HEK293 (cell line): ENCODE measurements at regions not wholly inside any gene's neighbourhood (a gene's known extent, or its start where the extent isn't known, plus 50 kb on each side); places are given as distances from the start of the nearest gene placed in this dataset.

Source experiments
- CTCF ChIA-PET: fragments of 350-600 bp; formaldehyde crosslinking; extraction: SDS; loops from one replicate; lab custom pipeline; 2021; ENCODE audit warnings: antibody characterized with exemption; lab: Yijun Ruan, JAX
- POLR2A ChIA-PET: fragments of 300-600 bp; formaldehyde crosslinking; extraction: SDS; loops from one replicate; lab custom pipeline; 2020; ENCODE audit warnings: antibody characterized with exemption, inconsistent platforms; lab: Yijun Ruan, JAX
- H3K27ac ChIP-seq: fragments of 200-500 bp; sonication (Bioruptor generic); 2 replicates; pipeline ENCODE4 v1.5.1; 2014; ENCODE audit warnings: low read depth, low read length, control low read depth, inconsistent platforms; ENCODE audit errors: extremely low read depth
- H3K36me3 ChIP-seq, 2 experiments: fragments of 200-500 bp in 1 of 2; sonication (Bioruptor generic) in 1 of 2; 1 replicate in 1 of 2; 2 replicates in 1 of 2; pipeline ENCODE4 v1.5.1; 2014 to 2017; ENCODE audit warnings: inconsistent platforms in 2 of 2, low read length in 2 of 2; ENCODE audit not compliant: control insufficient read depth in 2 of 2, insufficient read depth in 1 of 2
- H3K4me1 ChIP-seq: fragments of 200-500 bp; sonication (Bioruptor generic); 2 replicates; pipeline ENCODE4 v1.5.1; 2014; ENCODE audit warnings: mild to moderate bottlenecking, low read length, inconsistent platforms; ENCODE audit not compliant: control insufficient read depth, insufficient read depth
- H3K4me3 ChIP-seq: 2 replicates; pipeline ENCODE4 v1.5.1; 2011; ENCODE audit warnings: low read depth, mild to moderate bottlenecking, control low read depth, low read length, moderate library complexity
- H3K9me3 ChIP-seq: fragments of 200-500 bp; sonication (Bioruptor generic); 2 replicates; pipeline ENCODE4 v1.5.1; 2014; ENCODE audit warnings: low read depth, low read length, inconsistent platforms; ENCODE audit not compliant: control insufficient read depth, insufficient read depth
- CTCF ChIP-seq: fragments of 450-650 bp; formaldehyde crosslinking; IDR thresholded peaks from 2 replicates; pipeline ENCODE4 v1.5.1; 2016; ENCODE audit warnings: missing biosample characterization, missing genetic modification characterization
- FEZF1 ChIP-seq: fragments of 450-650 bp; formaldehyde crosslinking; IDR thresholded peaks from 2 replicates; pipeline ENCODE4 v1.5.1; 2016; ENCODE audit warnings: missing biosample characterization, missing genetic modification characterization
- HOXC10 ChIP-seq: sonication (generic); formaldehyde crosslinking; IDR thresholded peaks from 2 replicates; pipeline ENCODE4 v1.8.1; 2023; ENCODE audit warnings: mild to moderate bottlenecking, missing genetic modification reagents
- KLF16 ChIP-seq: fragments of 450-650 bp; formaldehyde crosslinking; IDR thresholded peaks from 2 replicates; pipeline ENCODE4 v1.5.1; 2017; ENCODE audit warnings: missing biosample characterization, missing genetic modification characterization
- KLF8 ChIP-seq: fragments of 450-650 bp; formaldehyde crosslinking; IDR thresholded peaks from 2 replicates; pipeline ENCODE4 v1.5.1; 2016; ENCODE audit warnings: missing biosample characterization, missing genetic modification characterization
- SP2 ChIP-seq: fragments of 450-650 bp; formaldehyde crosslinking; IDR thresholded peaks from 2 replicates; pipeline ENCODE4 v1.5.1; 2016; ENCODE audit warnings: missing biosample characterization, missing genetic modification characterization
- ZBTB11 ChIP-seq: fragments of 450-650 bp; formaldehyde crosslinking; conservative IDR thresholded peaks from 2 replicates; pipeline ENCODE4 v1.5.1; 2016; ENCODE audit warnings: low read depth, missing biosample characterization, missing genetic modification characterization
- ZBTB17 ChIP-seq: fragments of 450-650 bp; formaldehyde crosslinking; IDR thresholded peaks from 2 replicates; pipeline ENCODE4 v1.5.1; 2016; ENCODE audit warnings: missing biosample characterization, missing genetic modification characterization
- ZNF114 ChIP-seq: fragments of 450-650 bp; formaldehyde crosslinking; IDR thresholded peaks from 2 replicates; pipeline ENCODE4 v1.5.0; 2017; ENCODE audit warnings: missing biosample characterization, missing genetic modification characterization
- ZNF121 ChIP-seq: fragments of 450-650 bp; formaldehyde crosslinking; IDR thresholded peaks from 2 replicates; pipeline ENCODE4 v1.5.1; 2016; ENCODE audit warnings: missing biosample characterization, missing genetic modification characterization
- ZNF140 ChIP-seq: fragments of 450-650 bp; formaldehyde crosslinking; IDR thresholded peaks from 2 replicates; pipeline ENCODE4 v1.5.1; 2016; ENCODE audit warnings: missing biosample characterization, missing genetic modification characterization
- ZNF169 ChIP-seq: fragments of 450-650 bp; formaldehyde crosslinking; IDR thresholded peaks from 2 replicates; pipeline ENCODE4 v1.5.1; 2016; ENCODE audit warnings: missing biosample characterization, missing genetic modification characterization
- ZNF175 ChIP-seq: fragments of 450-650 bp; formaldehyde crosslinking; IDR thresholded peaks from 2 replicates; pipeline ENCODE4 v1.5.1; 2016; ENCODE audit warnings: missing biosample characterization, missing genetic modification characterization
- ZNF214 ChIP-seq: fragments of 450-650 bp; formaldehyde crosslinking; IDR thresholded peaks from 2 replicates; pipeline ENCODE4 v1.5.1; 2017; ENCODE audit warnings: missing biosample characterization, mild to moderate bottlenecking, missing genetic modification characterization, borderline replicate concordance
- ZNF677 ChIP-seq: fragments of 450-650 bp; IDR thresholded peaks from 2 replicates; pipeline ENCODE4 v1.5.0; 2018; ENCODE audit warnings: missing biosample characterization, mild to moderate bottlenecking, missing genetic modification characterization, moderate library complexity
- ZNF792 ChIP-seq: fragments of 450-650 bp; formaldehyde crosslinking; IDR thresholded peaks from 2 replicates; pipeline ENCODE4 v1.5.1; 2016; ENCODE audit warnings: missing biosample characterization, missing genetic modification characterization
- TF ChIP-seq, protein P1 (sequence below): fragments of 450-650 bp; formaldehyde crosslinking; IDR thresholded peaks from 2 replicates; pipeline ENCODE4 v1.5.1; 2016; ENCODE audit warnings: missing biosample characterization, missing genetic modification characterization
- TF ChIP-seq, protein P2 (sequence below): fragments of 450-650 bp; formaldehyde crosslinking; IDR thresholded peaks from 2 replicates; pipeline ENCODE4 v1.5.1; 2016; ENCODE audit warnings: missing biosample characterization, missing genetic modification characterization, borderline replicate concordance
- TF ChIP-seq, protein P3 (sequence below): fragments of 450-650 bp; formaldehyde crosslinking; IDR thresholded peaks from 2 replicates; pipeline ENCODE4 v1.5.1; 2016; ENCODE audit warnings: missing biosample characterization, missing genetic modification characterization

GRCh38 chr4:121239951-121240350, 75.8 kb upstream of the TNIP3 start (continued):
- no peak for TF ChIP-seq CTCF (tag by site-specific recombination)

DNA sequence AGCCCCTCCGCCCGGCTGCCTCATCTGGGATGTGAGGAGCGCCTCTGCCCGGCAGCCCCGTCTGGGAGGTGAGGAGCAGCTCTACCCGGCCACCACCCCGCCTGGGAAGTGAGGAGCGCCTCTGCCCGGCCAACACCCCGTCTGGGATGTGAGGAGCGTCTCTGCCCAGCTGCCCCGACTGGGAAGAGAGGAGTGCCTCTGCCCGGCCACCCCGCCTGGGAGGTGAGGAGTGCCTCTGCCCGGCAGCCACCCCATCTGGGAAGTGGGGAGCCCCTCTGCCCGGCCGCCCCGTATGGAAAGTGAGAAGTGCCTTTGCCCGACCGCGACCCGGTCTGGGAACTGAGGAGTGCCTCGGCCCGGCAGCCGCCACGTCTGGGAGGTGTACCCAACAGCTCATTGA, 74.3 kb upstream of the TNIP3 start:
- H3K36me3 ChIP-seq, result no peaks in the 10 kb centered on the region
- CTCF ChIA-PET, result no interaction called here
- no peak overlapping the region for H3K4me3 ChIP-seq
- no peak overlapping the region for H3K27ac ChIP-seq
- no peaks in the 10 kb centered on the region for H3K9me3 ChIP-seq
- no peaks in the 10 kb centered on the region for H3K4me1 ChIP-seq
- TF ChIP-seq ZNF121 (no peak), ZNF169 (tag by site-specific recombination) (no peak), ZBTB17 (tag by site-specific recombination) (no peak), HOXC10 (CRISPR knock-in tag) (no peak), ZNF214 (tag by site-specific recombination) (no peak), ZNF114 (no peak), ZNF175 (tag by site-specific recombination) (no peak), KLF16 (tag by site-specific recombination) (no peak), ZNF140 (tag by site-specific recombination) (no peak), ZBTB11 (tag by site-specific recombination) (no peak), FEZF1 (tag by site-specific recombination) (no peak), SP2 (tag by site-specific recombination) (no peak), ZNF677 (no peak), KLF8 (tag by site-specific recombination) (no peak), ZNF792 (no peak)
- TF ChIP-seq, protein P1, sequence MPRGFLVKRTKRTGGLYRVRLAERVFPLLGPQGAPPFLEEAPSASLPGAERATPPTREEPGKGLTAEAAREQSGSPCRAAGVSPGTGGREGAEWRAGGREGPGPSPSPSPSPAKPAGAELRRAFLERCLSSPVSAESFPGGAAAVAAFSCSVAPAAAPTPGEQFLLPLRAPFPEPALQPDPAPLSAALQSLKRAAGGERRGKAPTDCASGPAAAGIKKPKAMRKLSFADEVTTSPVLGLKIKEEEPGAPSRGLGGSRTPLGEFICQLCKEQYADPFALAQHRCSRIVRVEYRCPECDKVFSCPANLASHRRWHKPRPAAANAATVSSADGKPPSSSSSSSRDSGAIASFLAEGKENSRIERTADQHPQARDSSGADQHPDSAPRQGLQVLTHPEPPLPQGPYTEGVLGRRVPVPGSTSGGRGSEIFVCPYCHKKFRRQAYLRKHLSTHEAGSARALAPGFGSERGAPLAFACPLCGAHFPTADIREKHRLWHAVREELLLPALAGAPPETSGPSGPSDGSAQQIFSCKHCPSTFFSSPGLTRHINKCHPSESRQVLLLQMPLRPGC, result no peak
- TF ChIP-seq, protein P2, sequence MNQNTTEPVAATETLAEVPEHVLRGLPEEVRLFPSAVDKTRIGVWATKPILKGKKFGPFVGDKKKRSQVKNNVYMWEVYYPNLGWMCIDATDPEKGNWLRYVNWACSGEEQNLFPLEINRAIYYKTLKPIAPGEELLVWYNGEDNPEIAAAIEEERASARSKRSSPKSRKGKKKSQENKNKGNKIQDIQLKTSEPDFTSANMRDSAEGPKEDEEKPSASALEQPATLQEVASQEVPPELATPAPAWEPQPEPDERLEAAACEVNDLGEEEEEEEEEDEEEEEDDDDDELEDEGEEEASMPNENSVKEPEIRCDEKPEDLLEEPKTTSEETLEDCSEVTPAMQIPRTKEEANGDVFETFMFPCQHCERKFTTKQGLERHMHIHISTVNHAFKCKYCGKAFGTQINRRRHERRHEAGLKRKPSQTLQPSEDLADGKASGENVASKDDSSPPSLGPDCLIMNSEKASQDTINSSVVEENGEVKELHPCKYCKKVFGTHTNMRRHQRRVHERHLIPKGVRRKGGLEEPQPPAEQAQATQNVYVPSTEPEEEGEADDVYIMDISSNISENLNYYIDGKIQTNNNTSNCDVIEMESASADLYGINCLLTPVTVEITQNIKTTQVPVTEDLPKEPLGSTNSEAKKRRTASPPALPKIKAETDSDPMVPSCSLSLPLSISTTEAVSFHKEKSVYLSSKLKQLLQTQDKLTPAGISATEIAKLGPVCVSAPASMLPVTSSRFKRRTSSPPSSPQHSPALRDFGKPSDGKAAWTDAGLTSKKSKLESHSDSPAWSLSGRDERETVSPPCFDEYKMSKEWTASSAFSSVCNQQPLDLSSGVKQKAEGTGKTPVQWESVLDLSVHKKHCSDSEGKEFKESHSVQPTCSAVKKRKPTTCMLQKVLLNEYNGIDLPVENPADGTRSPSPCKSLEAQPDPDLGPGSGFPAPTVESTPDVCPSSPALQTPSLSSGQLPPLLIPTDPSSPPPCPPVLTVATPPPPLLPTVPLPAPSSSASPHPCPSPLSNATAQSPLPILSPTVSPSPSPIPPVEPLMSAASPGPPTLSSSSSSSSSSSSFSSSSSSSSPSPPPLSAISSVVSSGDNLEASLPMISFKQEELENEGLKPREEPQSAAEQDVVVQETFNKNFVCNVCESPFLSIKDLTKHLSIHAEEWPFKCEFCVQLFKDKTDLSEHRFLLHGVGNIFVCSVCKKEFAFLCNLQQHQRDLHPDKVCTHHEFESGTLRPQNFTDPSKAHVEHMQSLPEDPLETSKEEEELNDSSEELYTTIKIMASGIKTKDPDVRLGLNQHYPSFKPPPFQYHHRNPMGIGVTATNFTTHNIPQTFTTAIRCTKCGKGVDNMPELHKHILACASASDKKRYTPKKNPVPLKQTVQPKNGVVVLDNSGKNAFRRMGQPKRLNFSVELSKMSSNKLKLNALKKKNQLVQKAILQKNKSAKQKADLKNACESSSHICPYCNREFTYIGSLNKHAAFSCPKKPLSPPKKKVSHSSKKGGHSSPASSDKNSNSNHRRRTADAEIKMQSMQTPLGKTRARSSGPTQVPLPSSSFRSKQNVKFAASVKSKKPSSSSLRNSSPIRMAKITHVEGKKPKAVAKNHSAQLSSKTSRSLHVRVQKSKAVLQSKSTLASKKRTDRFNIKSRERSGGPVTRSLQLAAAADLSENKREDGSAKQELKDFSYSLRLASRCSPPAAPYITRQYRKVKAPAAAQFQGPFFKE (tag by site-specific recombination), result no peak
- TF ChIP-seq, protein P3, sequence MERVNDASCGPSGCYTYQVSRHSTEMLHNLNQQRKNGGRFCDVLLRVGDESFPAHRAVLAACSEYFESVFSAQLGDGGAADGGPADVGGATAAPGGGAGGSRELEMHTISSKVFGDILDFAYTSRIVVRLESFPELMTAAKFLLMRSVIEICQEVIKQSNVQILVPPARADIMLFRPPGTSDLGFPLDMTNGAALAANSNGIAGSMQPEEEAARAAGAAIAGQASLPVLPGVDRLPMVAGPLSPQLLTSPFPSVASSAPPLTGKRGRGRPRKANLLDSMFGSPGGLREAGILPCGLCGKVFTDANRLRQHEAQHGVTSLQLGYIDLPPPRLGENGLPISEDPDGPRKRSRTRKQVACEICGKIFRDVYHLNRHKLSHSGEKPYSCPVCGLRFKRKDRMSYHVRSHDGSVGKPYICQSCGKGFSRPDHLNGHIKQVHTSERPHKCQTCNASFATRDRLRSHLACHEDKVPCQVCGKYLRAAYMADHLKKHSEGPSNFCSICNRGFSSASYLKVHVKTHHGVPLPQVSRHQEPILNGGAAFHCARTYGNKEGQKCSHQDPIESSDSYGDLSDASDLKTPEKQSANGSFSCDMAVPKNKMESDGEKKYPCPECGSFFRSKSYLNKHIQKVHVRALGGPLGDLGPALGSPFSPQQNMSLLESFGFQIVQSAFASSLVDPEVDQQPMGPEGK (tag by site-specific recombination), result no peak
- POLR2A ChIA-PET, result no interaction called here
